NCI-H446 treated with DMSO at 0.1 percent for 48 hours (cell line): ENCODE measurements at regions not wholly inside any gene's neighbourhood (a gene's known extent, or its start where the extent isn't known, plus 50 kb on each side); places are given as distances from the start of the nearest gene placed in this dataset.
"Not testable (repeated sequence)": the region's sequence is repeated elsewhere in the genome, so short reads cannot be mapped to it uniquely, and the experiment has no call there.

Experiments used
- DNase-seq: peaks from one replicate; lab custom pipeline; 2025; lab: John Stamatoyannopoulos, UW

DNA sequence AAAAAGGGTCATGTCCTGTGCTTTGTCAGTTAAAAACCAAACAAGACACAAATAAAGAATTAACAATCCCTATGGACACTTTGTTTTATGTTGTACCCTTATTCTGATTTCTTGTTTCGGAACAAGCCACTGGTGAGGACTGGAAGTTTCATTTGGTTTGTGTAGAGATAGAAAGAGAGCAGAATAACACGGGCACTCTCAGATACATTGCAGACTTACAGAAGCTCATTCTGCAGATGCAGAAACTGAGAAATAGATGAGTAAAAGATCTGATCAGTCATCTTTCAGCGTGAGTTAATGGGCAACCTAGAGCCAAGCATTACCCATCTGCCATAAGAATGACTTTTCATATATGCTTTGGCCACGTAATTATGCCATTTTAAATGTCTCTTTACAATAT lies 407.6 kb downstream of the RAB38 start:
- no peak for DNase-seq

DNA sequence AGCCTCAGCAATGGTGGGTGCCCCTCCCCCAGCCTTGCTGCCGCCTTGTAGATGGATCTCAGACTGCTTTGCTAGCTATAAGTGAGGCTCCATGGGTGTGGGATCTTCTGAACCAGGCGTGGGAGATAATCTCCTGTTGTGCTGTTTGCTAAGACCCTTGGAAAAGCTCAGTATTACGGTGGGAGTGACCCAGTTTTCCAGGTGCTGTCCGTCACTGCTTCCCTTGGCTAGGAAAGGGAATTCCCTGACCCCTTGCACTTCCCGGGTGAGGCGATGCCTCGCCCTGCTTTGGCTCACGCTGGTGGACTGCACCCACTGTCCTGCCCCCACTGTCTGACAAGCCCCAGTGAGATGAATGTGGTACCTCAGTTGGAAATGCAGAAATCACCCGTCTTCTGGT lies 411.2 kb downstream of the RAB38 start:
- DNase-seq = not testable (repeated sequence)

DNA sequence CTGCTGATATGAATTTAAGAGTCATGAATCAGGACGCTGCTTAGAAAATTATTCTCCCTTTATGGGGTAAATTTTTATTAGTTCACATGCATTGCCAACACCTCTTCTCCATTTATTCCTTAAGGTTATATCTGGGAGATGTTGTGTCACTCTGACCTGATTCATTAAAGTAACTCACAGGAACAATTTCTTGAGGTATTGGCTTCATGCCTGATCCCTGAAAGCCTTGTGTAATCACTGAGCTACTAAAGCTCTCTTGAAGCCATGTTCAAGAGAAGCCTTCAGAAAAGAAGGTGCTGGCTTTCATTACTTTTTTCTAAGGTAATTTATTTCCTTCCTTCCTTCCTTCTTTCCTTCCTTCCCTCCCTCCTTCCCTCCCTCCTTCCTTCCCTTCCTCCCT lies 420.6 kb downstream of the RAB38 start:
- DNase-seq = no peak

DNA sequence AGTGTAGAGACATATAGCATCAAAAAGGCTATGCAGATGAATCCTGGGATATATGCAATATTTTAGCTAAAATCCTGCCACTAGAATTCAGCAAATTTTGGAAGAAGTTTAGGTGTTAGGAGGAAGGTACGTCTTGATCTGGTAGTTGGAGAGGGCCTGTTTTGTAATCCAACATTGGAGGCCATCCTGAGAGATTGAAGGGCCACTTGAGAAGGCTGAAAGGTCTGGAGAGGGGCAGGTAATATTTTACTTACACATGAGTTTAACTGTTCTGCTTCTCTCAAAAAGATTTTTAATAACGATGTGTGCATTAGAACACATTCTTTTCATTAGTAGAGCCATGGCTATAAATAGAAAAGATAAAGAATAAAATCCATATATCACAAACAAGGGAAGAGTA lies 422.1 kb downstream of the RAB38 start:
- DNase-seq = no peak

DNA sequence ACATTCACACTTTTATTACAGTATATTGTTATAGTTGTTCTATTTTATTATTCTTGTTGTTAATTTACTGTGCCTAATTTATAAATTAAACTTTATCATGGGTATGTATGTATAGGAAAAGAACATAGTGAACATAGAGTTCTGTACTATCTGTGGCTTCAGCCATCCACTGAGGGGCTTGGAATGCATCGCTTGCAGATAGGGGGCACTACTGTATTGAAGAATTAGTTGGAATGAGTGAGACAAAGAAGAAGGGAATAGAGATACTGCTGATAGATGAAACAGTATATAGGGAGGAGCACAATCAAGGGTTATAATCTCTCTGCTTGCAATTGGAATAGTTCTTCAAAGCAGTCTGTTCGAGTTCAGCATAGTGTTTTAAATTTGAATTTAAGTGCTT lies 432.2 kb downstream of the RAB38 start:
- DNase-seq = no peak

DNA sequence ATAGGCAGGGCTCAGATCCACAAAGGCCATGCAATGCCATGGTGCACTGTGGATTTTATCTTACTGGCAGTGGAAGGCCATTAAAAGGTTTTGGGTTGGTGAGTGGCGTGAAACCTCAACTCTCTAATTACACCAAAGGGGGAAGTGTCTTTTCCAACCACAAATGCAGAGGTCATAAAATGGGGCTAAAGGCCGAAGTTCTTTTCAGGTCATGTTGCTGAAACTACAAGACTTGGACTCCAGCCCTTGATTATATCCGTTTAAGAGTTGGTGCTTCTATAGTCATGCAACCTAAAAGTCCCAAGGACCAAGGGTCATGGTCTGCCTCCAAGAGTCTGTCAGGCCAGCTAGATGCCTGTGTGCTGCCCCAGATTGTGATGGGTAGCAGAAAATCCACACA lies 434.3 kb downstream of the RAB38 start:
- DNase-seq = no peak

DNA sequence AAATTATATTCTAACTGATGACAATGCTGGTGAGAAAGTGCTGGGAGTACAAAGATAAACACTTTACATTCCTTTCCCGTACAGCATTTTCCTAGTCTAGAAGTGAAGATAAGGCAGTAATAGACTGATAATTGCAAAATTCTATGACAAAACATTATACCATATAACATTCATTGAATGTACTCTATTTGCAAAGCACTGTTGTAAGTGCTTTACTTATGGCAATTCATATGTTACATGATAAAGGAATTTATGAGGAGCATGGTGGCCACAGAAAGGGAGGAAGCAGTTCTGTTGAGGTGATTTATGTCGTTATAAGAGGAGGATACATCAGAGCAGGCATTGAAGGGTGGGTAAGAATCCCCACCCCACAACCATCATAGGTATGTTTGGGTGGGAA lies 434.8 kb downstream of the RAB38 start:
- no peak for DNase-seq

DNA sequence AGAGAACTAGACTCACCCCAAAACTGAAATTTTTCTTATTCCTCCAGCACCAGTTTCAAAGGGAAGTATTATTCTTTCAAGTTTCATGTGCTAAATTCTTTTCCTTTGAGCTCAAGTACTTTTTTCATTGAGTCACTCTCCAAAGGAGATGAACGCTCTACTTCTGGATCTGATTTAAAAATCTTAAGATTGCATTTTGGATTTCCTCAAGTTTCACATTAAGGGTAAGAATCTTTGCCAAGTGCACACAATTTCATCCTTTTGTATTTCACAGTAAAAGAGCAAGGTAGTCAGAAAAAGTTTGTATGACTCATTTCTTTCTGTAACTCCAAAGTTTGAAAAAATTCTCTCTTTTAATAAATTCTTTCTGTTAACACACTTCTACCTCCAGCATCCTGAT lies 435.5 kb downstream of the RAB38 start:
- no peak for DNase-seq

DNA sequence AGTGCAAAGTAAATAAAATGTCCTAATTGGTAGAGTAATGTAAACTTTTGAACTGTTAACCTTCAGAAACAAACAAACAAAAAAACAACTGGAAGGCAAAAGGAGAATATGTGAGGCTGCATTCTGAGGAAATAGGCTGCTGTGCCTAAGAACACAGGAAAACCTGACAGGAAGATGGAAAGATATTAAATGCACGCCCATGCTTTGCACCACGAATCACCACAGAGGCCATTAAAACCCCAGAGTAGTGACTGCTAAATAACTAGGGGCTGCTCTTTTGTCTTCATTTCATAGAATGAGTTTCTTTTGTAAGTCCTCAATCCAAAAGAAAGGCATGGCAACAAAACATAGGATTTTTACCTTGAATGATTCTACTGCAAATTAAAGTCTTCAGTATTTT lies 436.0 kb downstream of the RAB38 start:
- no peak for DNase-seq

DNA sequence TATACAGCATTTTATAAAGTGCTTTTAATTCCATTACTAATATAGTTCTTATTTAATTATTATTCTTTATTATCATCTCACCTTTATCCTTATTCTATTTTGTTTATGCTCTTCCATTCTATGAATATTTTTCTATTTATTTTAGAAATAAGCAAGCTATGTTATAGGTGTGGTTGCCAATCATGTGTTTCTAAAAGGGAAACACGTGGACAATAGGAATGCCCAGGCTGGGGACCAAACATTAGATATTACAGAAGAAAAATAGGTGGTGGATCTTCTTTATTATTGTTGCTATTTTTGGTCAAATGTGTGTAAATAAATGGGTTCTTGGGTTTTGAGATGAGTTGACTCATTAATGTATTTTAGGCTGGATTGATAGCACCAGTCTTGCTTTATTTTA lies 438.3 kb downstream of the RAB38 start:
- no peak for DNase-seq

DNA sequence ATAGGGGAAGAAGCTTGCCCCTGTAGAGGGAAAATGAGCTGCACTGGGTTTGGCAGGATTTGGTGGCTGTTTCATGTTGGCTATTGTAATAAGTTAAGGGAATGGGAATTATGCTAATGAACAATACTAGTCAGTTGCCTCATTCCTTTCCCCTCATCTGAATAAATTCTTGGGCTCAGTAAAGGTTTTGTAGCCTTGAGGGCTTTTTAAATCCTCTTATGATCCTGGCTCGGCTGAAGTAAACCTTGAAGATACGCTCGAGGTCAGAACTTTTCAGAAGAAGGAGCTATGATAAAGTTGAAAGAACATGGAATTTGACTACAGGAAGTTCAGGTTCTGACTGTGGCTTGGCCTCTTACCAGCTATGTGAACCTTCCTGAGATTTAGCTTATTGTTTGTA lies 448.7 kb downstream of the RAB38 start:
- no peak for DNase-seq

DNA sequence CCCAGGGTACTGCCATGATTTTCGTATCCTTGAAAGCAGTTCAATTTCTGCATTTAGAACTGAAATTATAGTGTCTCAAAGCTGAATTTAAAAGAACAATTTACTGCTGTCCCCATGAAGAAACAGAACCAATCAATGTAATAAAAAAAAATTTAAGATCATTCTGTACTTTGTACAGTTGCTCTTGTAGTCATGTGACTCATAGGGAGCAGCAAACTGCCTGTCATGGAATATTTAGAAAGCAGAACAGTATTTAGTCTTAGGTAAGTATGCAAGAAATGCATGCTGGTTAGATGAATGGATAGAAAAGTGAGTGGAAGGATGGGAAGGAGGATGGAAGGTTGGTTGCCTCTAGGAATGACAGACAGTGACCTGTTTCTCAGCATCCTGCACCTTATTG lies 450.9 kb downstream of the RAB38 start:
- no peak for DNase-seq

DNA sequence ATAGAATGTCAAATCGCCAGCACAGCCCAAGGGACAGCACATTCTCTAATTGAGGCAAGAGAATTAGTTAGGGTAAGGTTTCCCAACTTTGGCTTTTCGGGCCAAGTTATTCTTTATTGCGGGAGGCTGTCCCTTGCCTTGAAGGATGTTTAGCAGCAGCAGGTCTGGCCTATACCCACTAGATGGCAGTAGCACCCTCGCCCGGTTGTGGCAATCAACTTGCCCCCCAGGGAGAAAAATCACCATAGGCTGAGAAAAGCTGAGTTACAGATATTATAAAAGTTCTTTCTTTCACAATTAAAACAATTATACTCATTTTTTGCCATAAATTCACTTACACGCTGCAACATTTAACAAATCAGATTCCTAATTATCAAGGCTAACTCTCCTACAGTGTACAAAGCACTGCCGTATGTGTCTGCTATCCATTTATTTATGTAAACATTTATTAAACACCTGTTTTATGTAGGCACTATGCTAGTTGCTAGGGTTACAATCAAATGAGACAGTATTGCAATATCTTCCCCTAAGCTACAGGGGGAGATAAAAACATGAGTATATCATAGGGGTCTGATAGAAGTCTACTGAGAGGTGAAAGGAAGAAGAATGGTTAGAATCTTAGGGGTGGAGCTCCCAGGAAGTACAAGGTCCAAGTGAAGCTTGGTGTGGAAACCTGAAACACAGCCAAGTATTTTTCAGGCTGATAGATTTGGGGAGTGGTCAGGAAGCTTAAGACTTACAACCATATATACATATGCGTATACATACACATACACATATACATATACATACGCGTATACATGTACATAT lies 452.3 kb downstream of the RAB38 start:
- no peak for DNase-seq

DNA sequence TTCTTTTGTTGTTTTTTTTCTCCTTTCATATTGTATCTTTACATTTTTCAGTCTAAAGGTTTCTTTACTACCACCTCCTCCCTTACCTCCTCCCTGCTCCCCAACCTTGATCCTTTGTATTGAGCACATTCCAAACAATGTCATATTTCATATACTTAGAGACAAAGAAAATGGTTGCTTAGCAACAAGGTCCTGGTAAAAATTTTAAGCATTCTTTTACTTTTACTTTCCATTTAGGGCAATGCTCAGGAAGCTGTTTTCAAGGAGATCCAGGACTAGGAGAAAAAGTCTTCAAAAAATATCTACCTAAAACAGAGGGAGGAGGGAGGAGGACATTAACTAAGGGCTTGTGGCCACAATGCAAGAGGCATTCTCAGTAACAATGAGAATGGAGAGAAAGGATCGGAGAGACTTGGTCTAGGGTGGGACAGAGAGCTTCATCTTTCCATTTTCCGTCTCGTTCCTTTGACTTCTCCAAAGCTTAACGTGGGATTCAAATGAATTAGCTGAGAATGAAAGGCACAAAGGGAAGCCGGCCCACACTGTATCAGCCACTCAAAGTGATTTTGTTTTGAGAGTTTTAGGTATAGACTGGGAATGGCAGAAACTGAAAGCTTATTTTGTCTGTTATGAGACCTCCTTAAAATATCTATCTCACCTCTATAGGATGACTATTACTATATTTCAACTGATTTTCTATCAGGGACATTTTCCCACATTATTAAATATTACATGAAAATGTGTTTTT lies 455.7 kb downstream of the RAB38 start:
- DNase-seq = no peak

DNA sequence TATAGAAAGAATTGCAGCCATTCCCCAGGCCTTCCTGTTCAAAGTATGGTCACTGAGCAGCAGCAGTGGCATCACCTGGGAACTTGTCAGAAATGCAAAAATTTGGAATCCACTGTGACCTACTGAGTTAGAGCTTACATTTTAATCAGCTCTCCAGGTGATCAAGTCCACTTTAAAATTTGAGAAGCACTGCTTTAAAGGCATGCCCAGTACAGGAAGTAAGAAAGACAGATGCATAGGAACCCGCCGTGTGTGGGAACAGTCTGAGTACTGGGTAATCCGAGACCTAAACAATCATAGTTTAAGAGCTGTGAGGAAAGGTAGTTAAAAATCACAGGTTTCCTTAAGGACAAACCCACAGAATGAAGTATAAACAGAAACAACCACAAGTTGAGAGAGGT lies 462.4 kb downstream of the RAB38 start:
- DNase-seq = no peak

DNA sequence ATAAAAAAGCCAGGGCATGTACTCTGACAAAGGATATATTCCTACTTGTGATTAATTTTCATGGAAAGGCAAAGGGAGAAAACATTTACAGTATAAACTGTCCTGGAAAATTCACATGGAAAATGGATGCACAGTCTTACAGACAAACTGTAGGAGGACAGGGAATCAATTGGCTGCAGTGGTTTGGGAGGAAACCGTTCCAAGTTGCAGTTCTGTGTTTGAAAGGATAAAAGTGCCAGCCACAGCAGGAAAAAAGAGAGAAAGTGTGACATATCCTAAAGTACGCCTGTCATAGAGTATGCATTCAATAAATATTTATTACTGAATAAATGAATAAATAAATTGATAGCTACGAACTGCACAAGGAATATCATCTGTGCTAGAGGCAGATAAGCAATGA lies 462.9 kb downstream of the RAB38 start:
- DNase-seq = no peak

DNA sequence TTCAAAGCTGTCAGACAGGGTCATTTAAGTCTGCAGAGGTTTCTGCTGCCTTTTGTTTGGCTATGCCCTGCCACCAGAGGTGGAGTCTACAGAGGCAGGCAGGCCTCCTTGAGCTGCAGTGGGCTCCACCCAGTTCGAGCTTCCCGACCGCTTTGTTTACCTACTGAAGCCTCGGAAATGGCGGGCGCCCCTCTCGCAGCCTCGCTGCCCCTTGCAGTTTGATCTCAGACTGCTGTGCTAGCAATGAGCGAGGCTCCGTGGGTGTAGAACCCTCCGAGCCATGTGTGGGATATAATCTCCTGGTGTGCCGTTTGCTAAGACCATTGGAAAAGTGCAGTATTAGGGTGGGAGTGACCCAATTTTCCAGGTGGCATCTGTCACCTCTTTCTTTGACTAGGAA lies 471.7 kb downstream of the RAB38 start:
- not testable (repeated sequence) for DNase-seq

DNA sequence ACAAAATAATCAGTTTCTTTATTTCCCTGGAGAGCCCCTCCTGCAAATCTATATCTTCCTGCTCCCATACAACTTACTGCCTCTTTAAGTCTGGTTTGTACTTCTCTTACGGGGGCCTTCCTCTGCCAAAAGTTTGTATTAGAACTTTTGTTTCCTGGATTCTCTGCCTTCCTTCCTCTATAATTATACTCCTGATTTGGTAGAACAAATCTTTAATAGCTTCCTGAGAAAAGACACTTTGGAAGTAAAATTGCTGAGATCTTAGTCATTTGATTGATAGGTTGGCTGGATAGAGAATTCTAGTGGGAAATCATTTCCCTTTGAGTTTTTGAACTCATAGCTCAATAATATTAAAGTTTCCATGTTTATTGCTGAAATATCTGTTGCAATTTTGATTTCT lies 499.2 kb downstream of the RAB38 start:
- DNase-seq = no peak

DNA sequence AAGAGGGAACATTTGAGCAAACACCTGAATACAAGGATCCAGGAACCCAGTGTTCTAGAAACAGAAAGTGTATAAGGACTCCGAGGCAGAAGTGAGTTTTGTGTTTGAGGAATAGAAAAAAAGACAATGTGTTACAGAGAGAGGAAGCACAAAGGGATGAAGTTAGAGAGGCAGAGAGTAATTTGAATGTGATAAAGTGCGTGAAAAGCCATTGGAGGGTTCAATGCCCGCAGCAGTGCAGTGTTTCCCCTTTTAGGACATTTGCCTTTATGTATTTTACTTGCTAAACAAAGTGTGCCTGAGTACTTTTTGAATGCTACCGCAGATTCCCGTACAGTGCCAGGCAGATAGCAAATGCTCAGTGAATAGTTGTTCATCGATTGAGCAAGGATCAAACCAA lies 508.5 kb downstream of the RAB38 start:
- no peak for DNase-seq

DNA sequence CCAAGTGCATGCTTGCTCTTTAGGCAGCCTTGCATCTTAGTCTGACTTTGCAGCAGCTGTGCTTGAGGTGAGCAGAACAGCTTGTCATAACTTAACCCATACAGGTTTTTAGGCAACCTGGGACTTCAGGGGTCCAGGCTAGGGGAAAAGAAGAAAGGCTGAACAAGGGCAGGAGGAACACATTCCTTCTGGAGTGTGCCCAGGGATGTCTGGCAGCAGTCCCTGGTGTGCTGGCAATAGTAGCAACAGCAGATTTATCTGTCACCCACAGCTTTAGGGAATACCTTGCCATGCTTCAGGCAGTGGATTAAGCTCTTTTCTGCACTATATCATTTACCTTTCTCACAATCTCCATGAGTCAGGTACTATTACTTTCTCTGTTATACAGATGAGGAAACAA lies 513.0 kb downstream of the RAB38 start:
- DNase-seq = no peak

DNA sequence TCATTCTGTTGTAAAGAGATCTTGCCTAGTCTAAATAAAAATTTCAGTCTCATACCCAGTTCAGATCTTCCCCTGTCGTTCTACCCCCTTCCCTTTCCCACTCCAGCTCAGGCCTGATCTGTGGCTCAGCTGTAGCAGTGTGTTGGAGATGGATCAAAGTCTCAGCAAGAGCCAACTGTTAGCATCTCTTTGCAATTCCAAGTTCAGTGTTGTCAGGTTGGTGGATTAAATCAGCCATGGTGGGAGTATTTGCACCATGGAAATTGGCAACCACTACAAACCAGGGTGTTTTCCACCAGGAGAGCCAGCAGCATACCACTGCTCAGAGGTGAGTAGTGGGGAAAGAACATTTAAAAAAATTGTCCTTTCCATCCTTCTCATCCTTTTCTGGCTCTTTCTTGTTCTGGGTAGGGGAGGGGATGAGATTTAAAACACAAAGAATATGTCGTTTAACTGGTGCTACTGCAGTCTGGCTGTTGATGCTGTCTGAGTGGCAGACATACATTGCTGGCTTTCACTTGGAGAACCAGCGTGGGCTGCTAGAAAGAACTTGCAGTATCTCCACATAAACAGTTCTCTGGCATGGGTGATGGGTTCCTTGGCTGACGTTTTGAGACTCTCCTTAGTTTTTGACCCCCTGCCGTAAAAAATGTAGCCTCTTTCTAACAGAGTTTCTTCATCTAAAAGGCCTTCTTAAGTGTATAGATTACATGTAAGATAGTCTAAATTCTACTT lies 514.1 kb downstream of the RAB38 start:
- no peak for DNase-seq

DNA sequence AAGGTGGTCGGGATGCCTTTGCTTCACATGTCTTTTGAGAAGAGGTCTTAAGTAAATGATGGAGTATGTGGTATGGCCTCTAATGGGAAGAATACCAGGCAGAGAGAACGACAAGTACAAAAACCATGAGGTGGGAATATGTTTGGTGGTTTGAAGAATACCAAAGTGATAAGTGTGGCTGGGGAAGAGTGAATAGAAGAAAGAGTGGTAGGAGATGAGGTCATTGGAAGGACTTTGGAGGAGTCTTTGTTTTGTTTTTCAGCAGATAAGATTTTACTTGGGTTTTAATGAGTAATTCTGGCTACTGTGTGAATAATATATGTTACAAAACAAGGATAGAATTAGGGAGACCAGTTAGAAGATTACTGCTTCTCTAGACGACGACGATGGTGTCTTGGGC lies 515.4 kb downstream of the RAB38 start:
- DNase-seq = no peak

DNA sequence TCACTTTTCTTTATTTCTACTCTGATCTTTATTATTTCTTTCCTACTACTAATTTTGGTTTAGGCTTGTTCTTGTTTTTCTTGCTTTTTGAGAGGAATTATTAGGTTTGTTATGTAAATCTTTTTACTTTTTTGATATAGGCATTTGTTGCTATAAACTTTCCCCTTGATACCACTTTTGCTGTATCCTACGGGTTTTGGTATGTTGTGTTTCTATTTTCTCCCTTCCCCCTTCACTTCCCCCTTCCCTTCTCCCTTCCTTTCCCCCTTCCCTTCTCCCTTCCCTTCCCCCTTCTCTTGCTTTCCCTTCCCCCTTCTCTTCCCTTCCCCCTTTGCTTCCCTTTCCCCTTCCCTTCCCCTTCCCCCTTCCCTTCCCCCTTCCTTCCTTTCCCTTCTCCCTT lies 529.6 kb downstream of the RAB38 start:
- no peak for DNase-seq
